ENCODE measurements at regions not wholly inside any gene's neighbourhood (a gene's known extent, or its start where the extent isn't known, plus 50 kb on each side); places are given as distances from the start of the nearest gene placed in this dataset.

GRCh38 chr2:133953524-133953923, 300.3 kb upstream of the MGAT5 start:
- H3K9me3 Mint-ChIP-seq (ENCODE audit: unreplicated experiment): no peaks in the 10 kb centered on the region
- Histone ChIP-seq H3K9me3 (no peaks in the 10 kb centered on the region), H3K4me1 (no peaks in the 10 kb centered on the region), H3K27me3 (replicated peaks; ENCODE audit: control insufficient read depth, insufficient read depth, low read length) (no peaks in the 10 kb centered on the region), H3K4me3 (ENCODE audit: low read depth, low read length) (no peak overlapping the region), H3K36me3 (ENCODE audit: control insufficient read depth, insufficient read depth, low read length) (no peaks in the 10 kb centered on the region)
- no peaks in the 10 kb centered on the region for H3K36me3 Mint-ChIP-seq (ENCODE audit: insufficient read depth, unreplicated experiment)
- DNase-seq: no peak
- CTCF ChIA-PET: no interaction called here
- no peak overlapping the region for H3K4me3 Mint-ChIP-seq (ENCODE audit: unreplicated experiment)
- H3K4me1 Mint-ChIP-seq (ENCODE audit: low read depth, unreplicated experiment): no peaks in the 10 kb centered on the region
- POLR2A ChIA-PET: no interaction called here
- intact Hi-C loops (cut with micrococcal nuclease; ENCODE audit: unreplicated experiment): no loop called here
- TF ChIP-seq, protein P1, sequence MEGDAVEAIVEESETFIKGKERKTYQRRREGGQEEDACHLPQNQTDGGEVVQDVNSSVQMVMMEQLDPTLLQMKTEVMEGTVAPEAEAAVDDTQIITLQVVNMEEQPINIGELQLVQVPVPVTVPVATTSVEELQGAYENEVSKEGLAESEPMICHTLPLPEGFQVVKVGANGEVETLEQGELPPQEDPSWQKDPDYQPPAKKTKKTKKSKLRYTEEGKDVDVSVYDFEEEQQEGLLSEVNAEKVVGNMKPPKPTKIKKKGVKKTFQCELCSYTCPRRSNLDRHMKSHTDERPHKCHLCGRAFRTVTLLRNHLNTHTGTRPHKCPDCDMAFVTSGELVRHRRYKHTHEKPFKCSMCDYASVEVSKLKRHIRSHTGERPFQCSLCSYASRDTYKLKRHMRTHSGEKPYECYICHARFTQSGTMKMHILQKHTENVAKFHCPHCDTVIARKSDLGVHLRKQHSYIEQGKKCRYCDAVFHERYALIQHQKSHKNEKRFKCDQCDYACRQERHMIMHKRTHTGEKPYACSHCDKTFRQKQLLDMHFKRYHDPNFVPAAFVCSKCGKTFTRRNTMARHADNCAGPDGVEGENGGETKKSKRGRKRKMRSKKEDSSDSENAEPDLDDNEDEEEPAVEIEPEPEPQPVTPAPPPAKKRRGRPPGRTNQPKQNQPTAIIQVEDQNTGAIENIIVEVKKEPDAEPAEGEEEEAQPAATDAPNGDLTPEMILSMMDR (IDR thresholded peaks at IDR 0.05; ENCODE audit: insufficient read depth in 1 of 2, low read depth in 1 of 2, low read length in 1 of 2, severe bottlenecking in 1 of 2, unreplicated experiment in 1 of 2): no peak
- H3K27me3 Mint-ChIP-seq (ENCODE audit: insufficient read depth, unreplicated experiment): peaks cover 16% of the 10 kb centered on the region
- no TSS peak for BruUV-seq (replicated peaks)
- no peak overlapping the region for H3K27ac Mint-ChIP-seq (ENCODE audit: unreplicated experiment)

GRCh38 chr2:133954636-133955035, 299.2 kb upstream of the MGAT5 start:
- Mint-ChIP-seq H3K27me3 (ENCODE audit: insufficient read depth, unreplicated experiment) (peaks cover 18% of the 10 kb centered on the region), H3K4me3 (ENCODE audit: unreplicated experiment) (no peak overlapping the region), H3K36me3 (ENCODE audit: insufficient read depth, unreplicated experiment) (no peaks in the 10 kb centered on the region), H3K4me1 (ENCODE audit: low read depth, unreplicated experiment) (no peaks in the 10 kb centered on the region), H3K9me3 (ENCODE audit: unreplicated experiment) (no peaks in the 10 kb centered on the region), H3K27ac (ENCODE audit: unreplicated experiment) (no peak overlapping the region)
- Histone ChIP-seq H3K9me3 (no peaks in the 10 kb centered on the region), H3K27me3 (replicated peaks; ENCODE audit: control insufficient read depth, insufficient read depth, low read length) (no peaks in the 10 kb centered on the region), H3K4me3 (ENCODE audit: low read depth, low read length) (no peak overlapping the region), H3K36me3 (ENCODE audit: control insufficient read depth, insufficient read depth, low read length) (no peaks in the 10 kb centered on the region), H3K4me1 (no peaks in the 10 kb centered on the region)
- BruUV-seq (replicated peaks): no TSS peak
- no peak for DNase-seq
- intact Hi-C loops (cut with micrococcal nuclease; ENCODE audit: unreplicated experiment): no loop called here
- TF ChIP-seq, protein P1 (IDR thresholded peaks at IDR 0.05; ENCODE audit: insufficient read depth in 1 of 2, low read depth in 1 of 2, low read length in 1 of 2, severe bottlenecking in 1 of 2, unreplicated experiment in 1 of 2): no peak
- CTCF ChIA-PET: no interaction called here
- POLR2A ChIA-PET: no interaction called here

DNA sequence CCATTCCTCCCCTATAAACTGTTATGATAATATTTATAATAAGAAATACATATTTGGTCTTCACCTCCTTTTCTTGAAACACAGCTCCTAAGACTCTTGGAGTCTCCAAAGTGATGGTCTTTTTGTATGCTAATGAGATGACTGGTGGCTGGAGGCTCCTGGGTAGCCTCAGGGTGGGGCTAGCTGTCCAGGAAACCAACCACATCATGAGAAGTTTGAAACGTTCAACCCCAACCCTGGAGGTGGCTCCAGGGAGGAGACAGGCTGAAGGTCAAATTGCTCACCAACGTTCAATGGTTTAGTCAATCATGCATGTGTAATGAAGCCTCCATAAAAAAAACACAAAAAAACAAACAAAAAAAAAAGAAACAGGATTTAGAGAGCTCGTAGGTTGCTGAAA, 298.7 kb upstream of the MGAT5 start:
- no TSS peak for BruUV-seq (replicated peaks)
- H3K9me3 Mint-ChIP-seq (ENCODE audit: unreplicated experiment): no peaks in the 10 kb centered on the region
- no peak overlapping the region for H3K4me3 ChIP-seq (ENCODE audit: low read depth, low read length)
- no peaks in the 10 kb centered on the region for H3K36me3 Mint-ChIP-seq (ENCODE audit: insufficient read depth, unreplicated experiment)
- no peaks in the 10 kb centered on the region for H3K9me3 ChIP-seq
- TF ChIP-seq, protein P1 (IDR thresholded peaks at IDR 0.05; ENCODE audit: insufficient read depth in 1 of 2, low read depth in 1 of 2, low read length in 1 of 2, severe bottlenecking in 1 of 2, unreplicated experiment in 1 of 2): no peak
- peaks cover 21% of the 10 kb centered on the region for H3K27me3 Mint-ChIP-seq (ENCODE audit: insufficient read depth, unreplicated experiment)
- no peaks in the 10 kb centered on the region for H3K4me1 ChIP-seq
- H3K4me3 Mint-ChIP-seq (ENCODE audit: unreplicated experiment): no peak overlapping the region
- DNase-seq: no peak
- H3K27ac Mint-ChIP-seq (ENCODE audit: unreplicated experiment): no peak overlapping the region
- H3K36me3 ChIP-seq (ENCODE audit: control insufficient read depth, insufficient read depth, low read length): no peaks in the 10 kb centered on the region
- POLR2A ChIA-PET: no interaction called here
- CTCF ChIA-PET: no interaction called here
- intact Hi-C loops (cut with micrococcal nuclease; ENCODE audit: unreplicated experiment): no loop called here
- H3K4me1 Mint-ChIP-seq (ENCODE audit: low read depth, unreplicated experiment): no peaks in the 10 kb centered on the region
- H3K27me3 ChIP-seq (replicated peaks; ENCODE audit: control insufficient read depth, insufficient read depth, low read length): no peaks in the 10 kb centered on the region
